Hematopoietic multipotent progenitor cell treated with erythropoietin and hydrocortisone succinate and interleukin-3 and kit ligand, for 15 days (in vitro differentiated cells): ENCODE measurements at regions not wholly inside any gene's neighbourhood (a gene's known extent, or its start where the extent isn't known, plus 50 kb on each side); places are given as distances from the start of the nearest gene placed in this dataset.
"Not testable (repeated sequence)": the region's sequence is repeated elsewhere in the genome, so short reads cannot be mapped to it uniquely, and the experiment has no call there.

Experiments used
- DNase-seq: peaks from one replicate; pipeline ENCODE4 v3.0.0-alpha.2; 2015; ENCODE audit warnings: low spot score

GRCh38 chr12:123061441-123062205, 81.1 kb downstream of the ARL6IP4 start:
- DNase-seq: no peak

DNA sequence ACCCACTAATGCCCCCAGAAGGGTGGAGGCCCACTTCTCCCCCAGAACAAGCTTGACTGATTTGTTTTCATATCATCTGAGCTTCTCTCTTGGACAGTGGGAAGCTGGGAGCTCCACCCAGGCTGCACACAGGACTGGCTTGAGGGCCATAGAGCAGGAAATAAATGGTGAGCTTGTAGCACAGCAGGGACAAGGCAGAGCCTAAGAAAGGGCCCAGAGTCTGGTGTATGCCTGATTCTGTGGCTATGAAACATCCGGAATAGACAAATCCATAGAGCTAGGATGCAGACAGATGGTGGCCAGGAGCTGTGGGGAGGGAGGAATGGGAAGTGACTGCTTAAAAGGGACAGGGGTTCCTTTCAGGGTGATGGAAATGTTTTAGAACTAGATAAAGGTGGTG, 79.0 kb downstream of the ARL6IP4 start:
- DNase-seq: no peak

- DNase-seq: no peak
Observed at GRCh38 chr12:123058980-123059379, 78.5 kb downstream of the ARL6IP4 start.

DNA sequence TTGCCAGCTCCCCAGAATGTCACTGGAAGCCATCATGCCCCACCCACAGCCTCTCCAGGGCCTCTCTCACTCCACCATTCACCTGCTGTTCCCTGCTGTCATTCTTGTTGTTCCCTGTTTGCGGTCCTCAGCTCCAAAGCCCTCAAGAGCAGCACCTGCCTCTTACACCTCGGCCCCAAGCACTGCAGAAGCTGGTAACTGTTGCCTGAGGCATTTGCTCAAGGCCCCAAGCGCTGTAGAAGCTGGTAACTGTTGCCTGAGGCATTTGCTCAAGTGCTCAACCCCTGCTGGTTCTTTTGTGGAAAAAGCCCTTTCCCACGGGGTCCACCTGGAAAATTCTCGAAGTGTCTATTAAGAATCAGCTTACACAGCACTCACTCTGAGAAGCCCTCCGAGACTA, 78.0 kb downstream of the ARL6IP4 start:
- DNase-seq: no peak

GRCh38 chr12:123057513-123058265, 77.2 kb downstream of the ARL6IP4 start:
- DNase-seq: no peak

DNA sequence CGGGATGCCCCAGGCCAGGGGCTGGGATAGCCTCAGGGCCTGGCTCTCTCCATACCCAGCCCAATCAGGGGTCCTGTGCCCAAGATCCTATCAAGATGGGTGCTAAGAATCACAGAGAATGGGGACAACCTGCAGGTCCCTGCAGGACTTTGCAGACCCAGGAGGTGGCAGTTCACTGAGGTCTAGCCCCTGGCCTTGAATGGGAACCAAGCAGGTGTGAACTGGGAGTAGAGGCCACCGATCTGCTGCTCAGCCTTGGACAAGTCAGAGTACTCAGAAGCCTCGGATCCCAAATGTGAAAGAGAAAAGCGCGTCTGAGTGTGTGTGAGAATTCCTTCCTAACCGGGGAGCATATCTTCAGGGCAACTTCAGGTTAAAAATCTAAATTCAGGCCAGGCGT, 76.2 kb downstream of the ARL6IP4 start:
- no peak for DNase-seq

GRCh38 chr12:123056053-123056452, 75.6 kb downstream of the ARL6IP4 start:
- DNase-seq: no peak

- no peak for DNase-seq
Observed at GRCh38 chr12:123055281-123055766, 74.8 kb downstream of the ARL6IP4 start.

GRCh38 chr12:123054371-123054770, 73.9 kb downstream of the ARL6IP4 start:
- no peak for DNase-seq

GRCh38 chr12:123051556-123051955, 71.1 kb downstream of the ARL6IP4 start:
- no peak for DNase-seq

DNA sequence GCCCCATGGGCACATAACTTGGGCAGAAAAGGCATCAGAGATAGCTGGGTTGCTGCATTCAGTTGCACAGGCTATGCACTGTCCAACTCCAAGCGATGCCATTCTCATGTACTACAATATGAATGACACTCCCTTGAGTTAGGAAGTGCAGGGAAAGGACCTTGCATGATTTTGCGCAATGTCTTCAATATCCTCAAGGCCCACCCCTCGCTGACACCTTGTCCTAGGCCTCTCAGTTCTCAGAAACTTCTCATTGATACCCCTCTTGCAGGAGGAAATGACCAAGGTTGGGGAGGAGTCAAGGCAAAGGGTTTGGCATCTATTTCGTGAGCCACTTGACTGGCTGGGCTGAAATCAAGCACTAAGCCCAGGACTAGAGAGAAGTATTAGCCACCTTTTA, 70.4 kb downstream of the ARL6IP4 start:
- DNase-seq: no peak

GRCh38 chr12:123050331-123050831, 69.9 kb downstream of the ARL6IP4 start:
- no peak for DNase-seq

- DNase-seq: no peak
Observed at GRCh38 chr12:123049398-123050240, 69.1 kb downstream of the ARL6IP4 start.

DNA sequence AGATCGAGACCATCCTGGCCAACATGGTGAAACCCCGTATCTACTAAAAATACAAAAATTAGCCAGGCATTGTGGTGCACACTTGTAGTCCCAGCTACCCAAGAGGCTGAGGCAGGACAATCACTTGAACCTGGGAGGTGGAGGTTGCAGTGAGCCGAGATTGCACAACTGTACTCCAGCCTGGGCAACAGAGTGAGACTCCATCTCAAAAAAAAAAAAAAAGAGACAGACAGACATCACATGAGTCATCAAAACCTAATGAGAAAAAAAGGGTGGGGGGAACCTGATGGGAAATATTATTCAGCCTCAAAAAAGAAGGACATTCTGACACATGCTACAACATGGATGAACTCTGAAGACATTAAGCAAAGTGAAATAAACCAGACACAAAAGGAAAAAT, 67.4 kb downstream of the ARL6IP4 start:
- not testable (repeated sequence) for DNase-seq

DNA sequence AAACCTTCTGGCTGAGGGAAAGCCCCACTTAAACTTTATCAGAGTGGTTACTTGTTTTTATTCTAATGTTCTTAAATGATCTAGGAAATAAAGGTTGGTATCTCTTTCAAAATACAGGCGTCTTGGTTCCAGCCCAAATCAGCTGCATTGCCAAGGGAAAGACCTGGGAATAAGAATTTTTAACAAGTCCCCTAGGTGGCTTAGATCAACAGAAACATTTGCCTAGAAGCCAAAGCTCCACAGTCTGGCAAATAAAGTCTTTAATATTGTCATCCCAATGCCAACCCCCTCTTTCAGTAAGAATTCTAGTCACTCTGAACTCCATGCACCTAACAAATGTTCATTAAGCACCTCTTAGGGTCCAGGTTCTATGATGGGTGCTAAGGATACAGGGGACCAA, 66.8 kb downstream of the ARL6IP4 start:
- DNase-seq: no peak

GRCh38 chr12:123046431-123046830, 66.0 kb downstream of the ARL6IP4 start:
- no peak for DNase-seq

DNA sequence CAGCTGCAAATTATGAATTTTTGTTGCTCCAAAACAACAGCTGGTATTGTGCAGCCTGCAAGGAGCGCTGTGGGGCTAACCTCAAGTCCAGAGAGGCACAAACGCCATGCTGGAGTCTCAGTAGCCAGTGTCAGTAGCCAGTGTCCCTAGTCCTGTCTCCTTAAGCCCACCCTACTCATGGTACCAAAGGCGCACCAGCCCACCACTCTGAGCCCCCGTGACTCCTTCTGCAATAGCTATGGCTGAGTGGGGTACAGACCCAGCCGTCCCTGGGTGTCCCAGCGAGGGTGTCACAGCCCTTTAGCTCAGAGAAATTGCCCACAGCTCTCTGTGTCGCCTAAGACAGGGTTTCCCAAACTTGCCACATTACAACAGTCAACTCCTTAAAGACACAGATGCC, 65.2 kb downstream of the ARL6IP4 start:
- no peak for DNase-seq

DNA sequence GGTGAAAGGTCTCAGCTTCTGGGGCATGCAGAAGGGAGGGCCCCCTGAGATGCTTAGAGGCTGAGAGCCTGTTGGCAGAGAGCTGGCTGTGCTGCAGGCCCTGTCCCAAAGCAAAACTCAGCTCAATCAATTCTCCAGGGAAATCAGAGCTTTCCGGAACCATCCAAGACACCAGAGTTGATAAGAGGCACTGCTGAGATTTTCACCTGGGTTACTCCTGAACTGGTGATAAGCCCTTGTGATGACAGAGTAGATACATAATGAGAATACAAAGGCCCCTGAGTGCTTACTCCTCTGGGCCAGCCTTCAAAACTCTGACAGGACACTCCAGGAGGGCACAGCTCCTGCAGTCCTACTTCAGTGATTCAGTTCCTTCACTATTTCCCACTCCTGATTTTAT, 63.9 kb downstream of the ARL6IP4 start:
- no peak for DNase-seq

DNA sequence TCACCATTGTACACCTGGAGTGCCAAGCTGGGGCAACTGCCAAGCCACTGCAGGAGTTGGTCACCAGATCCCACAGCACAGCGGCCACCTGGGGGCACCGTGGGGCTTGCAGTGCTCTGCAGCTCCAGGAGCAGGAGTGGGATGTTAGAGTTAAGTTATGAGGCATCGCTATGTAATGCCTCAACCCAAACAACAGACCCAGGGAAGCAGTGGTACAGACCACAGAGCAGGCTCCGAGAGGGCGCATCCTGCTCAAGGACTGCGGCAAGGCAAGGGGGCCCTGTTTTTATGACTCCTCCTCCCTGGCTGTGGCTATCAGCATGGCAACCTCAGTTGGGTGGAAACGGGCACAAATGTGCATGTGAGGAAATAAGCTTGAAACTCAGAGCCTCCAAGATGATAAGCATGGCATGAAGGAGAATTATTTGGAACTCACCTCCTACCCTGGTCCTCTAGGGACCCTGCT, 63.1 kb downstream of the ARL6IP4 start:
- no peak for DNase-seq

DNA sequence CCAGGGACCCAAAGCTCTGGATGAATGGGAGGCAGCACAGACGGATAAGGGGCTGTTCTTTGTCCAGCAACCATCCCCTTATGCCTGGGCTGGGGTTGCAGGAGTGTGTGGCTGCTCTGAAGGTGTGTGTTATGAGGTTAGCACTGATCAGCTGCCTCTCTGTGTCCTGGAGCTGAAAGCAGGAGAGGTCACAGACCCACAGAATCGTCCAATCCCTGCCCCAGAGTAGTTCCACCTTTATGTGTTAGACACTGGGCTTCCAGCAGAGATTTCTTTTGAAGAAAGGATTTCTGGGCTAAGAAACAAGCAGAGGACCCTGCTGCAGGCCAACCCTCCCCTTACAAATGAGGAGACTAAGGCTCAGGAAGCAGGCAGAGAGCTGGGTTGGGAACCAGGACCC, 62.4 kb downstream of the ARL6IP4 start:
- no peak for DNase-seq

DNA sequence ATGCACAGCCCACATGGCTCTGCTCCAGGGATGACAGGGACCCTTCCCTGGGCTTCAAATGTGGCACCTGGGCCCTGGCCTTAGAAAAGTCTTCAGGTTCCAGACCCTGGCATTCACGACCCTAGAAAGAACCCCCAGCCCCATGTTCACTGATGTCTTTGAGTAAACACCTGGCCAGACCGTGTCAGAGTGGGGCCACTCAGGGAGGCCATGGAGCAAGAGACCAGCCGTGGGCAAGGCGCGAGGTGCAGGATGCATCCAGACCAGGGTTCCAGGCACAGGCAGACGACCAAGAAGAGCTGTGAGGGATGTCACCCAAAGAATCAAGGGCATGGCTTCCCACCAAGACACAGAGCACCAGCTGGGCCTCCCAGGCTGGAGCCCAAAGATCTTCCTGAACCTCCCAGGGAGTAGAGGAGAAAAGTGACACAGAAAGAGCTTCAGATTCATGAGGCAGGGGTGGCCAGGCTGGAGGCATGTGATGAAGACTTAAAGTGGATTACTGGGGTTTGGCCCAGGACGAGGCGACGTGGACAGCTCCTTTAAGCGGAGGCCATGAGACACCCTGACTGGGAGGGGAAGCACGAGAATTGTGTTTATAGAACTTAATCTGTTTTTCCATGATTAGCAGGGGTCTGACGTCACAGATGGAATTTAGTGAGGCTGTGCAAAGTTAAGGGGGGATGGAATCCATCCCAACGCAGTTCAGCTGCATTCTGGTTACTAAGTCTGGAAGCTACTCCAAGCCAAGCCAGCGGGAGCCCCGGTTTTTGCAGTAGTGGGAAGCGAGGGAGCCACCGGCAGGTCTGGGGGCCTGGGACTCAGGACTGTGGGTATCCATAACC, 61.6 kb downstream of the ARL6IP4 start:
- no peak for DNase-seq
